H1 (cell line): ENCODE measurements at regions not wholly inside any gene's neighbourhood (a gene's known extent, or its start where the extent isn't known, plus 50 kb on each side); places are given as distances from the start of the nearest gene placed in this dataset.

Experiments
- SP4 ChIP-seq: IDR thresholded peaks from 2 replicates; pipeline ENCODE4 v1.6.1; 2012; ENCODE audit warnings: low read length, inconsistent platforms
- TBP ChIP-seq: IDR thresholded peaks from 2 replicates; pipeline ENCODE4 v1.6.1; 2011; ENCODE audit warnings: low read depth, low read length, improper control_type of control experiment
- TF ChIP-seq, protein P1 (sequence below): fragments of 300-600 bp; sonication (generic); IDR thresholded peaks from 2 replicates; pipeline ENCODE4 v1.7.1; 2012; ENCODE audit warnings: low read length, moderate library complexity, mild to moderate bottlenecking, inconsistent platforms; ENCODE audit not compliant: insufficient replicate concordance

GRCh38 chr13:65085977-65086376 lies 2144.2 kb downstream of the PCDH9 start (continued):
- TF ChIP-seq, protein P1, sequence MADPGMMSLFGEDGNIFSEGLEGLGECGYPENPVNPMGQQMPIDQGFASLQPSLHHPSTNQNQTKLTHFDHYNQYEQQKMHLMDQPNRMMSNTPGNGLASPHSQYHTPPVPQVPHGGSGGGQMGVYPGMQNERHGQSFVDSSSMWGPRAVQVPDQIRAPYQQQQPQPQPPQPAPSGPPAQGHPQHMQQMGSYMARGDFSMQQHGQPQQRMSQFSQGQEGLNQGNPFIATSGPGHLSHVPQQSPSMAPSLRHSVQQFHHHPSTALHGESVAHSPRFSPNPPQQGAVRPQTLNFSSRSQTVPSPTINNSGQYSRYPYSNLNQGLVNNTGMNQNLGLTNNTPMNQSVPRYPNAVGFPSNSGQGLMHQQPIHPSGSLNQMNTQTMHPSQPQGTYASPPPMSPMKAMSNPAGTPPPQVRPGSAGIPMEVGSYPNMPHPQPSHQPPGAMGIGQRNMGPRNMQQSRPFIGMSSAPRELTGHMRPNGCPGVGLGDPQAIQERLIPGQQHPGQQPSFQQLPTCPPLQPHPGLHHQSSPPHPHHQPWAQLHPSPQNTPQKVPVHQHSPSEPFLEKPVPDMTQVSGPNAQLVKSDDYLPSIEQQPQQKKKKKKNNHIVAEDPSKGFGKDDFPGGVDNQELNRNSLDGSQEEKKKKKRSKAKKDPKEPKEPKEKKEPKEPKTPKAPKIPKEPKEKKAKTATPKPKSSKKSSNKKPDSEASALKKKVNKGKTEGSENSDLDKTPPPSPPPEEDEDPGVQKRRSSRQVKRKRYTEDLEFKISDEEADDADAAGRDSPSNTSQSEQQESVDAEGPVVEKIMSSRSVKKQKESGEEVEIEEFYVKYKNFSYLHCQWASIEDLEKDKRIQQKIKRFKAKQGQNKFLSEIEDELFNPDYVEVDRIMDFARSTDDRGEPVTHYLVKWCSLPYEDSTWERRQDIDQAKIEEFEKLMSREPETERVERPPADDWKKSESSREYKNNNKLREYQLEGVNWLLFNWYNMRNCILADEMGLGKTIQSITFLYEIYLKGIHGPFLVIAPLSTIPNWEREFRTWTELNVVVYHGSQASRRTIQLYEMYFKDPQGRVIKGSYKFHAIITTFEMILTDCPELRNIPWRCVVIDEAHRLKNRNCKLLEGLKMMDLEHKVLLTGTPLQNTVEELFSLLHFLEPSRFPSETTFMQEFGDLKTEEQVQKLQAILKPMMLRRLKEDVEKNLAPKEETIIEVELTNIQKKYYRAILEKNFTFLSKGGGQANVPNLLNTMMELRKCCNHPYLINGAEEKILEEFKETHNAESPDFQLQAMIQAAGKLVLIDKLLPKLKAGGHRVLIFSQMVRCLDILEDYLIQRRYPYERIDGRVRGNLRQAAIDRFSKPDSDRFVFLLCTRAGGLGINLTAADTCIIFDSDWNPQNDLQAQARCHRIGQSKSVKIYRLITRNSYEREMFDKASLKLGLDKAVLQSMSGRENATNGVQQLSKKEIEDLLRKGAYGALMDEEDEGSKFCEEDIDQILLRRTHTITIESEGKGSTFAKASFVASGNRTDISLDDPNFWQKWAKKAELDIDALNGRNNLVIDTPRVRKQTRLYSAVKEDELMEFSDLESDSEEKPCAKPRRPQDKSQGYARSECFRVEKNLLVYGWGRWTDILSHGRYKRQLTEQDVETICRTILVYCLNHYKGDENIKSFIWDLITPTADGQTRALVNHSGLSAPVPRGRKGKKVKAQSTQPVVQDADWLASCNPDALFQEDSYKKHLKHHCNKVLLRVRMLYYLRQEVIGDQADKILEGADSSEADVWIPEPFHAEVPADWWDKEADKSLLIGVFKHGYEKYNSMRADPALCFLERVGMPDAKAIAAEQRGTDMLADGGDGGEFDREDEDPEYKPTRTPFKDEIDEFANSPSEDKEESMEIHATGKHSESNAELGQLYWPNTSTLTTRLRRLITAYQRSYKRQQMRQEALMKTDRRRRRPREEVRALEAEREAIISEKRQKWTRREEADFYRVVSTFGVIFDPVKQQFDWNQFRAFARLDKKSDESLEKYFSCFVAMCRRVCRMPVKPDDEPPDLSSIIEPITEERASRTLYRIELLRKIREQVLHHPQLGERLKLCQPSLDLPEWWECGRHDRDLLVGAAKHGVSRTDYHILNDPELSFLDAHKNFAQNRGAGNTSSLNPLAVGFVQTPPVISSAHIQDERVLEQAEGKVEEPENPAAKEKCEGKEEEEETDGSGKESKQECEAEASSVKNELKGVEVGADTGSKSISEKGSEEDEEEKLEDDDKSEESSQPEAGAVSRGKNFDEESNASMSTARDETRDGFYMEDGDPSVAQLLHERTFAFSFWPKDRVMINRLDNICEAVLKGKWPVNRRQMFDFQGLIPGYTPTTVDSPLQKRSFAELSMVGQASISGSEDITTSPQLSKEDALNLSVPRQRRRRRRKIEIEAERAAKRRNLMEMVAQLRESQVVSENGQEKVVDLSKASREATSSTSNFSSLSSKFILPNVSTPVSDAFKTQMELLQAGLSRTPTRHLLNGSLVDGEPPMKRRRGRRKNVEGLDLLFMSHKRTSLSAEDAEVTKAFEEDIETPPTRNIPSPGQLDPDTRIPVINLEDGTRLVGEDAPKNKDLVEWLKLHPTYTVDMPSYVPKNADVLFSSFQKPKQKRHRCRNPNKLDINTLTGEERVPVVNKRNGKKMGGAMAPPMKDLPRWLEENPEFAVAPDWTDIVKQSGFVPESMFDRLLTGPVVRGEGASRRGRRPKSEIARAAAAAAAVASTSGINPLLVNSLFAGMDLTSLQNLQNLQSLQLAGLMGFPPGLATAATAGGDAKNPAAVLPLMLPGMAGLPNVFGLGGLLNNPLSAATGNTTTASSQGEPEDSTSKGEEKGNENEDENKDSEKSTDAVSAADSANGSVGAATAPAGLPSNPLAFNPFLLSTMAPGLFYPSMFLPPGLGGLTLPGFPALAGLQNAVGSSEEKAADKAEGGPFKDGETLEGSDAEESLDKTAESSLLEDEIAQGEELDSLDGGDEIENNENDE, result no peak
- TF ChIP-seq TBP (no peak), SP4 (no peak)
- TF ChIP-seq, all 59 proteins: peak for 0
